GM12878 (cell line): ENCODE measurements at regions not wholly inside any gene's neighbourhood (a gene's known extent, or its start where the extent isn't known, plus 50 kb on each side); places are given as distances from the start of the nearest gene placed in this dataset.

Experiments used
- ATAC-seq: fragments of 200-7000 bp; cut with Tn5 transposase; 3 replicates; pipeline ENCODE4 v1.9.1; 2020; ENCODE audit warnings: mild to moderate bottlenecking, moderate library complexity
- BruUV-seq: library from RNA; stranded (reverse); fragments of 400-500 nt; replicated peaks from 2 replicates; lab custom pipeline; 2021; lab: Mats Ljungman, UMichigan
- CTCF ChIA-PET: fragments of 300-600 bp; sonication (Branson Sonifier 250); formaldehyde crosslinking; extraction: SDS; loops from one replicate; lab custom pipeline; 2021; ENCODE audit warnings: inconsistent platforms; lab: Yijun Ruan, JAX
- POLR2A ChIA-PET: fragments of 350-600 bp; formaldehyde crosslinking; extraction: SDS; loops from one replicate; lab custom pipeline; 2021; ENCODE audit warnings: inconsistent platforms; lab: Charles Lee
- RAD21 ChIA-PET: fragments of 300-600 bp; sonication (Branson Sonifier 250); formaldehyde crosslinking; loops from one replicate; lab custom pipeline; 2023; ENCODE audit warnings: antibody characterized with exemption; ENCODE audit not compliant: unreplicated experiment; lab: Charles Lee
- SMC1A ChIA-PET: fragments of 300-600 bp; sonication (Branson Sonifier 250); formaldehyde crosslinking; loops from one replicate; lab custom pipeline; 2023; ENCODE audit not compliant: unreplicated experiment, uncharacterized antibody; lab: Charles Lee
- DNase-seq: peaks from one replicate; pipeline ENCODE4 v3.0.0-alpha.2; 2011; ENCODE audit warnings: low read depth, low spot score
- FAIRE-seq: peaks from 3 replicates; lab custom pipeline; 2011; peaks lifted over from hg19 to GRCh38; lab: Jason Lieb, UNC
- H2AFZ ChIP-seq: 2 replicates; pipeline ENCODE4 v1.6.0; 2011; ENCODE audit warnings: low read depth, low read length, control low read depth; ENCODE audit not compliant: control insufficient read depth
- H3K27ac ChIP-seq: 2 replicates; pipeline ENCODE4 v1.5.1; 2011; ENCODE audit warnings: control low read depth; ENCODE audit not compliant: control insufficient read depth, insufficient read depth
- H3K27me3 ChIP-seq, 2 experiments: replicated peaks in 1 of 2; 2 replicates each; pipeline versions ENCODE4 v1.6.0 to v1.6.1; 2011; ENCODE audit warnings: low read length in 1 of 2; ENCODE audit not compliant: control insufficient read depth in 2 of 2, insufficient read depth in 2 of 2
- H3K36me3 ChIP-seq, 2 experiments: 2 replicates each; pipeline ENCODE4 v1.5.1; 2011; ENCODE audit warnings: low read length in 1 of 2; ENCODE audit not compliant: control insufficient read depth in 2 of 2, insufficient read depth in 2 of 2
- H3K4me1 ChIP-seq: 2 replicates; pipeline ENCODE4 v1.6.1; 2011; ENCODE audit warnings: mild to moderate bottlenecking, low read length, moderate library complexity, mixed read lengths; ENCODE audit not compliant: control insufficient read depth, insufficient read depth
- H3K4me2 ChIP-seq: 2 replicates; pipeline ENCODE4 v1.6.0; 2011; ENCODE audit warnings: control low read depth; ENCODE audit not compliant: control insufficient read depth, insufficient read depth
- H3K4me3 ChIP-seq: fragments of 200-600 bp; sonication (generic); 2 replicates; pipeline ENCODE4 v1.5.1; 2016
- H3K79me2 ChIP-seq: 2 replicates; pipeline ENCODE4 v1.6.0; 2011; ENCODE audit warnings: low read length; ENCODE audit not compliant: control insufficient read depth, insufficient read depth
- H3K9ac ChIP-seq: 2 replicates; pipeline ENCODE4 v1.8.0; 2011; ENCODE audit warnings: low read length, control low read depth, mixed read lengths; ENCODE audit not compliant: control insufficient read depth, insufficient read depth
- H3K9me3 ChIP-seq: replicated peaks from 3 replicates; pipeline ENCODE4 v1.5.1; 2011; ENCODE audit warnings: mild to moderate bottlenecking, low read length; ENCODE audit not compliant: control insufficient read depth, insufficient read depth
- H4K20me1 ChIP-seq: 2 replicates; pipeline ENCODE4 v1.6.0; 2011; ENCODE audit not compliant: control insufficient read depth, insufficient read depth
- CEBPZ ChIP-seq: fragments of 150-350 bp; IDR thresholded peaks from 2 replicates; pipeline ENCODE4 v1.6.1; 2016; ENCODE audit warnings: low read depth, low read length
- MAX ChIP-seq: IDR thresholded peaks from 2 replicates; pipeline ENCODE4 v1.6.1; 2012; ENCODE audit warnings: low read depth, low read length, improper control_type of control experiment
- RUNX3 ChIP-seq: IDR thresholded peaks from 2 replicates; pipeline ENCODE4 v1.6.1; 2012; ENCODE audit warnings: low read length, inconsistent platforms
- SIN3A ChIP-seq: IDR thresholded peaks from 2 replicates; pipeline ENCODE4 v1.6.1; 2012; ENCODE audit warnings: low read depth, low read length, improper control_type of control experiment
- TCF3 ChIP-seq: IDR thresholded peaks from 2 replicates; pipeline ENCODE4 v1.6.1; 2012; ENCODE audit warnings: low read depth, mild to moderate bottlenecking, low read length, borderline replicate concordance; ENCODE audit not compliant: insufficient read depth
- TCF7 ChIP-seq: IDR thresholded peaks from 2 replicates; pipeline ENCODE4 v1.6.1; 2014; ENCODE audit warnings: antibody characterized with exemption, borderline replicate concordance
- WGBS: methylation state at CpG from one replicate; pipeline ENCODE4 v1.1.6; 2016; ENCODE audit warnings: low lambda C conversion rate; ENCODE audit not compliant: insufficient replicate concordance, insufficient coverage; ENCODE audit errors: missing lambda C conversion rate; 5-methylcytosine and 5-hydroxymethylcytosine counted together
- in situ Hi-C: fragments of 300-500 bp; cut with MboI; formaldehyde crosslinking; loops from 9 replicates; pipeline ENCODE4 v1.14.3; 2018; ENCODE audit warnings: mixed read lengths
- intact Hi-C: fragments of 100-400 bp; cut with micrococcal nuclease; formaldehyde crosslinking; loops from one replicate; pipeline ENCODE4 v1.14.2; 2022; ENCODE audit not compliant: unreplicated experiment

- Histone ChIP-seq H3K36me3 (no peaks in the 10 kb centered on the region), H3K4me3 (no peak overlapping the region), H3K27ac (no peak overlapping the region), H3K9ac (no peak overlapping the region), H2AFZ (no peak overlapping the region), H3K4me2 (no peak overlapping the region), H3K79me2 (no peaks in the 10 kb centered on the region), H3K4me1 (no peaks in the 10 kb centered on the region), H4K20me1 (no peaks in the 10 kb centered on the region), H3K27me3 (no peaks in the 10 kb centered on the region), H3K9me3 (no peaks in the 10 kb centered on the region; the same call in 1 of the 3 replicates)
- no peak for DNase-seq
- intact Hi-C loops (no loop called here), in situ Hi-C loops (no loop called here)
- CTCF ChIA-PET, result interaction anchor here (0.7 to 1.4 kb wide), 2 partner anchors 11 to 39 kb away, joined by 3 read pairs; no protein-coding TSS in a partner anchor
- ATAC-seq, result no peak
- BruUV-seq, result no TSS peak
- POLR2A ChIA-PET, result no interaction called here
- SMC1A ChIA-PET, result interaction anchor here (1.0 to 1.6 kb wide), 4 partner anchors 16 to 21 kb away, joined by 3 read pairs; no protein-coding TSS in a partner anchor
- 47% methylated on average over 10 of the region's 10 CpGs for WGBS
- RAD21 ChIA-PET, result no interaction called here
- no peak for FAIRE-seq
- TF ChIP-seq CEBPZ, result no peak
- TF ChIP-seq RUNX3, result no peak
- no peak for TF ChIP-seq TCF7
- TF ChIP-seq SIN3A, result no peak
- no peak for TF ChIP-seq TCF3
- no peak for TF ChIP-seq MAX
These were observed 542.8 kb upstream of the ID2 start for GRCh38 chr2:8138923-8139667.
